Lung (tissue), 11 donors: ENCODE measurements at regions not wholly inside any gene's neighbourhood (a gene's known extent, or its start where the extent isn't known, plus 50 kb on each side); places are given as distances from the start of the nearest gene placed in this dataset.
A peak's percentile ranks its signal among the peaks of the same experiment; 100 is the strongest.

Experiments
- ATAC-seq: fragments of 200-7000 bp; cut with Tn5 transposase; one replicate; pipeline ENCODE4 v1.9.1; 2020; ENCODE audit warnings: moderate number of reproducible peaks; ENCODE audit not compliant: insufficient read depth, low FRiP score
- DNase-seq, 3 donors: peaks; one replicate each; pipeline ENCODE4 v3.0.0-alpha.2; 2013 to 2017
- H3K27ac ChIP-seq, 2 donors: one replicate each; pipeline ENCODE4 v1.5.1; 2013; ENCODE audit warnings: mild to moderate bottlenecking in 2 of 2, moderate library complexity in 2 of 2, control low read depth in 1 of 2, inconsistent platforms in 1 of 2, low read depth in 1 of 2, low read length in 1 of 2
- H3K27me3 ChIP-seq, 3 donors: one replicate each; pipeline ENCODE4 v1.5.1; 2013; ENCODE audit warnings: low read length in 2 of 3; ENCODE audit not compliant: control insufficient read depth in 3 of 3, insufficient read depth in 3 of 3
- H3K36me3 ChIP-seq, 4 donors: one replicate each; pipeline ENCODE4 v1.5.1; 2013; ENCODE audit warnings: low read length in 4 of 4, mild to moderate bottlenecking in 1 of 4, moderate library complexity in 1 of 4; ENCODE audit not compliant: control insufficient read depth in 4 of 4, insufficient read depth in 4 of 4
- H3K4me1 ChIP-seq, 5 donors: one replicate each; pipeline ENCODE4 v1.5.1; 2013; ENCODE audit warnings: low read length in 5 of 5, mild to moderate bottlenecking in 2 of 5, moderate library complexity in 1 of 5; ENCODE audit not compliant: control insufficient read depth in 5 of 5, insufficient read depth in 5 of 5
- H3K4me3 ChIP-seq: one replicate; pipeline ENCODE4 v1.5.1; 2013; ENCODE audit warnings: mild to moderate bottlenecking, control low read depth, moderate library complexity
- H3K9ac ChIP-seq, 2 donors: one replicate each; pipeline ENCODE4 v1.5.1; 2013; ENCODE audit warnings: low read length in 2 of 2, control low read depth in 1 of 2; ENCODE audit not compliant: insufficient read depth in 1 of 2
- H3K9me3 ChIP-seq, 4 donors: one replicate each; pipeline ENCODE4 v1.5.1; 2013; ENCODE audit warnings: low read length in 3 of 4, mild to moderate bottlenecking in 1 of 4, moderate library complexity in 1 of 4; ENCODE audit not compliant: control insufficient read depth in 4 of 4, insufficient read depth in 3 of 4
- CTCF ChIP-seq: IDR thresholded peaks from 2 replicates; pipeline ENCODE4 v1.5.1; 2012; ENCODE audit warnings: mild to moderate bottlenecking; ENCODE audit errors: control extremely low read depth, extremely low read depth
- whole genome bisulfite sequencing, 2 donors: extraction: QIAGEN DNeasy Blood & Tissue Kit; methylation state at CpG; one replicate each; pipeline ENCODE4 v1.1.7; 2013; 5-methylcytosine and 5-hydroxymethylcytosine counted together
- donor health status: control.
- donor health status: control.
- donor health status: Bipolar disorder and iron deficiency.
- donor health status: healthy.
- donor health status: DM: yes; HTN: yes; CAD: no.

GRCh38 chr2:200221055-200221955 lies 85.2 kb upstream of the SPATS2L start:
- Histone ChIP-seq H3K4me3 (no peak overlapping the region), H3K36me3 (no peaks in the 10 kb centered on the region), H3K27ac (no peak overlapping the region), H3K27me3 (no peaks in the 10 kb centered on the region), H3K9me3 (no peaks in the 10 kb centered on the region), H3K4me1 (peaks cover 1 to 57% (median 11%) of the 10 kb centered on the region in 5 donors), H3K9ac (no peak overlapping the region)
- ATAC-seq (no peak), DNase-seq (peak in 1 of 3 donors; percentile 52)
- 77 to 87% methylated on average over 4 of the region's 4 CpGs for WGBS, 2 donors
- TF ChIP-seq CTCF, result no peak

- 66 to 68% methylated on average over 7 of the region's 7 CpGs for WGBS, 2 donors
- ATAC-seq, result no peak
These were observed 83.7 kb upstream of the SPATS2L start for GRCh38 chr2:200222791-200223190.

GRCh38 chr2:200223205-200223784 lies 83.2 kb upstream of the SPATS2L start:
- Histone ChIP-seq H3K4me3 (no peak overlapping the region), H3K4me1 (peaks cover 1 to 59% (median 11%) of the 10 kb centered on the region in 5 donors), H3K36me3 (no peaks in the 10 kb centered on the region), H3K9me3 (no peaks in the 10 kb centered on the region), H3K27me3 (no peaks in the 10 kb centered on the region), H3K9ac (no peak overlapping the region), H3K27ac (no peak overlapping the region)
- no peak for TF ChIP-seq CTCF
- ATAC-seq (peak; percentile 16), DNase-seq (peak in 1 of 3 donors; percentile 17)
- WGBS, 2 donors, result 79 to 80% methylated on average over 3 of the region's 3 CpGs

More at GRCh38 chr2:200222791-200223190, 83.7 kb upstream of the SPATS2L start:
- peaks cover 1 to 60% (median 11%) of the 10 kb centered on the region in 5 donors for H3K4me1 ChIP-seq
- TF ChIP-seq CTCF, result no peak
- no peaks in the 10 kb centered on the region for H3K9me3 ChIP-seq
- H3K9ac ChIP-seq, result no peak overlapping the region
- no peaks in the 10 kb centered on the region for H3K27me3 ChIP-seq
- H3K27ac ChIP-seq, result no peak overlapping the region
- DNase-seq, result peak in 2 of 3 donors; percentile 36 to 57
- H3K4me3 ChIP-seq, result no peak overlapping the region
- no peaks in the 10 kb centered on the region for H3K36me3 ChIP-seq
